HG03442 (cell line): ENCODE measurements at regions not wholly inside any gene's neighbourhood (a gene's known extent, or its start where the extent isn't known, plus 50 kb on each side); places are given as distances from the start of the nearest gene placed in this dataset.
"Not testable (repeated sequence)": the region's sequence is repeated elsewhere in the genome, so short reads cannot be mapped to it uniquely, and the experiment has no call there.

Experiments used
- ATAC-seq: cut with Tn5 transposase; IDR thresholded peaks from one replicate; pipeline ENCODE4 v1.9.1; 2021; ENCODE audit warnings: mild to moderate bottlenecking, moderate library complexity; ENCODE audit not compliant: unreplicated experiment

DNA sequence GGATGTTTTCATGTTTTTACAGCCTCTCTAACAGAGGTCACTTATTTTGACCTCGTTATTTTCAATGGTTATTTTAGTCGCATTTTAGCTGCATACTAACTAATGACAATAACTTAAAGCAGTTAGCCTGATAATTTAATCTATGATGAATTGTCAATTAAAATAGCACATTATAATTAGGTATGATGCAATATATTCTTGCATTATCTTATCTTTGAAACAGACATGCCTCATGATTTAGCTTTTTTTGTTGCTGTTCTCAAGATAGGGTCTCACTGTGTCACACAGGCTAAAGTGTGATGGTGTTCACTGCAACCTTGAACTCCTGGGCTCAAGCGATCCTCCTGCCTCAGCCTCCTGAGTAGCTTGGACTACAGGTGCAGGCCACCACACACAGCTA, 126.4 kb downstream of the KBTBD2 start:
- ATAC-seq = no peak

DNA sequence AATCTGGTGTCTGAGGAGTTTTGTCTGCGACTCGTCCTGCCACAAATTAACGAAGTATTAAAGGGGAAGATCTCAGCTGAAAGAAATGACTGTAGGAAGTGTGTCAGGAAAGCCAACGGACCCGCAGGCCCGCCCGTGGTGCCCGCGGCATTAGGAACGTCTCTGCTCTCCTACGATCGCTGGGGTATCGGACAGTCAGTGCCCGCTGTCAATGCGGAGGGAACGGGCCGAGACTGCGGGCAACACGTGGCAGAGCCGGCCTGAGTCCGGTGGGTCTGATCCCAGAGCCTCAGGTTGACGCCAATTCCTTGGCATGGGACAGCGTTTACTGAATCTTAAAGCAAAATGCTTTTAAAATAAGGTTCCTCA, 128.7 kb downstream of the KBTBD2 start:
- no peak for ATAC-seq

DNA sequence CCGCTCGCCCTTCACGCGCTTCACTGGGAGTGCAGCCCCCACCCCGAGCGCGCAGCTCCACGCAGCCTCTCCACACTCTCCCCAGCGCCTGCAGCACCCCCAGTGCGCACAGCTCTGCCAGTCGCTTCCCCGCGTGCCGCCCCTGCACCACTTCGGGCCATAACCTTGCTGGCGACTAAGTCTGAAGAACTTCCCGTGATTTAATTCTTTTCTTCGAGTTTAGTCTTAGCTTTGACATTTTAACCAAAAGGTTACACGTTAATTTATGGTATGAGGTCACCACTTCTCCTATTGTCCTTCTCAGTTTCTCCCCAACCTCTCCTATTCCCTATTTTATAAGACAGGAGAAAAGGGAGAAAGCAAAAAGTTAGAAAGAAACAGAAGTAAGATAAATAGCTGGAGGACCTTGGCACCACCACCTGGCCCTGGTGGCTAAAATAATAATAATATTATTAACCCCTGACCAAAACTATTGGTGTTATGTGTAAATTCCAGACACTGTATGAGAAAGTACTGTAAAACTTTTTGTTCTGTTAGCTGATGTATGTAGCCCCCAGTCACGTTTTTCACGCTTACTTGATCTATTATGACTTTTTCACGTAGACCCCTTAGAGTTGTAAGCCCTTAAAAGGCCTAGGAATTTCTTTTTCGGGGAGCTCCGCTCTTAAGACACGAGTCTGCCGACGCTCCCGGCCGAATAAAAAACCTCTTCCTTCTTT, 129.2 kb downstream of the KBTBD2 start:
- not testable (repeated sequence) for ATAC-seq

DNA sequence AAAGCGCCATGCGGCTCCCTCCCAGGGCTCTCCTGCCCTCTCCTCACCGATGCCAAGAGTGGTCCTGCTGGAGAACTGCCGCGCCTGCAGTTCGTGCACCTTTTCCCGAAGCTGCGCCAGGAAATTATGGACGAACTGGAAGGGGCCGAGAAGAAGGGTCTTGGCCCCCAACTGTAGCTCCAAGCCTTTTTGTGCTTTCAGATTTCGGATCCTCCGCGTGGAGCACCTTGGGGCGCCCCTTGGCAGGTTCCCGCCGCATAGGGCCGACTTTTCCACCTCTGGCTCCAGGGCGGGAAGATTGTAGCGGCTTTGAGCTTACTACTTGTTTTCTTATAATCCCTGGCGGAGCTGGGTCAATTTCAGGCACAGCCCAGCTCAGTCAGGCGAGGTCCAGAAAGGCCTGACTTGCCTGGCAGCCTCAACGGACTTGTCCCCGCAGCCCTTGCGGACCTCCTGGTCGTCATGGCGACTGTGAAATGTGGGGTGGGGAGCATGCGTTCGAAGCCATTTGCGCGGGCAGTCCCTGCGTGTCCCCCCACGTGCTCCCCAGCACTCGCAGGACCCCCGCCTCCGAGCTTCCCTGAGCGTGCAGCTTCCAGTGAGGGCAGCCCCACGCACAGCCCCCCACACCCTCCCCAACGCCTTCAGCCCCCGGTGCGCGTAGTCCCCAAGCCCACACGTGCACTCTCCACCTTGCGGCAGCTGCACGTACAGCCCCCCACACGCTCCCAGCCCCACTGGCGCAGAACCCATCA, 129.9 kb downstream of the KBTBD2 start:
- ATAC-seq = no peak

DNA sequence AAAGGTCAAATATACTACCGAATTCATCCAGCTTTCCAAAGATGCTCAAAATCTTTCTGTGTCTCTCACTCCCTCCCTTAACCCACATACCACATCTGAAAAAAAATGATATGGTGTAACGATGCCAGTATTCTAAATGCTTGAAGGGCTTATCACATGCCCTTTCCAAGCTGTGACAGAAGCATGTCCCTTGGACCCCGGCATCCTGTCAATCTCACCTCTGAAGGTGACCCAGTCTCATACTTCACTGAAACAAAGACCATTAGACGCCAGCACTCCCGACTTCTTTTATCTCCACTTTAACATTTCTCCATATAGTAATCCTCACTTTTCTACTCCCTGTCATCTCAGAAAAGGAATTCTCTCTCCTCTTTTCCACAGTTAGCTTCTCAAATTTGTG, 130.8 kb downstream of the KBTBD2 start:
- not testable (repeated sequence) for ATAC-seq

DNA sequence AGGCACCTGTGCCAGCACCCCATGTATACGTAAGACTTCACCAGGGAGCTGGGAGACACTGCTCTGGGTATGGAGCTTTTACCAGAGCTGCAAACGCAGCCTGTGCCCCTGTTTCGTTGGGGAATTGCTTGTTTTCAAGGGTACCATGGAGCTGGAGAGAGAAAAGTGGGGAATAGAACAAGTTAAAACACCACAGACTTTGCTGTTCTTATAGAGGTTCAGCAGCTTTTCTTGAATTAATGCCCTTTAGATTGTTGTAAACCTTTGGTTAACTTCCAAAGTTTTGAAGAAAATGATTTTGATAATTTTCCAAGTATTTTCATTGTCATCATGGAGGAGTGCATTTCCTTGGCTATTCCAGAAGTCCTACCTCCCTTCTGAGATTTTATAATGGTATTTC, 131.7 kb downstream of the KBTBD2 start:
- ATAC-seq = not testable (repeated sequence)

DNA sequence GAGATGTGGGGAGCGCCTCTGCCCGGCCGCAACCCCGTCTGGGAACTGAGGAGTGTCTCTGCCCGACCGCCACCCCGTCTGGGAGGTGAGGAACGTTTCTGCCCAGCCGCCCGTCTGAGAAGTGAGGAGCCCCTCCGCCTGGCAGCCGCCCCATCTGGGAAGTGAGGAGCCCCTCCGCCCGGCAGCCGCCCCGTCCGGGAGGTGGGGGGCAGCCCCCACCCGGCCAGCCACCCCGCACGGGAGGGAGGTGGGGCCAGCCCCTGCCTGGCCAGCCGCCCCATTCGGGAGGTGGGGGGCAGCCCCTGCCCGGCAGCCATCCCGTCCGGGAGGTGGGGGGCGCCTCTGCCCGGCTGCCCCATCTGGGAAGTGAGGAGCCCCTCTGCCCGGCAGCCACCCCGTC, 137.7 kb downstream of the KBTBD2 start:
- not testable (repeated sequence) for ATAC-seq

DNA sequence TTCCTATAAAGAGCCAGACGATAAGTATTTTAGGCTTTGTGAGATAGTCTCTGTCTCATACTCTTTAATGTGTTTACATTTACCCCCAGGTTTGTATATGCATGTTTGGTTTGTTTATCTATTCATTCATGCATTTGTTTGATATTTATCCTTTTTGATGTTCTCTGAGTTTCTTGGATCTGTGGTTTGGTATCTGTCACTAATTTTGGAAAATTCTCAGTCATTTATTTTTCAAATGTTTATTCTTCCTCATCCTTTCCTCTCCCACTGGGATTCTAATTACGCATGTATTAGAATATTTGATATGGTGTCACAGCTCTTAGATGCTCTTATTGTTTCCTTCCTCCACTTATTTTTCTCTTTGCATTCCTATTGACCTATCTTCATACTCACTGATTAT, 143.2 kb downstream of the KBTBD2 start:
- not testable (repeated sequence) for ATAC-seq

DNA sequence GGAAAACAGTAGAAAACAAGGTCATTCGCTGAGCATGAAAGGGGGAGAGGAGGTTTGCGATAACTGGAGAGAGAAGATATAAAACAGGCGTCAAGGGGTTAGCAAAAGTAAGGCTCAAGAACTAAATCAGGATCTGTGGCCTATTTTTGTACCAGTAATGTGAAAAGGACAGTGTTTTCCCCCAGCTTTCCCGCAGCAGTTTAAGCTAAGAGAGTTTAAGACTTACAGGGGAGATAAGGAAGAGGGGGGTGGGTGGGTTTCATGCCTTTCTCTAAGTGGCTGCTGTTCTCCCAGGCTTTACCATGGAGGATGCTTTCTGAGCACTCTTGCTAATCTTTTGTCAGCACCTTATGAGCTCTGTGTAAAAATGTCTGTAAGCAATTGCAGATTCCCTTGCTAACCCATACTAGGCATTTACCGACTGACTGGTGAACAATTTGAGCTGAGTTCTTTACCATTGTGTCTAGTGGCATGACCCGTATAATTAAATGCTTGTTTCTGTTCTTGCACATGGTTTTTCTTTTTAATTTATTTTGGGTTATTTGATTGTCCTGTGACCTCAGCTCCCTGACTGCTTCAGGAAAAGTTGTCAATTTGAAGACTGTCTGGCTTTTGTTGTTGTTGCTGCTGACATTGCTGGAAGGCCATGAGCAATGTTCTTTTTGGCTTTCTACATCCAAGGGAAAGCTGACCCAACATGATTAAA, 144.0 kb downstream of the KBTBD2 start:
- ATAC-seq = not testable (repeated sequence)

DNA sequence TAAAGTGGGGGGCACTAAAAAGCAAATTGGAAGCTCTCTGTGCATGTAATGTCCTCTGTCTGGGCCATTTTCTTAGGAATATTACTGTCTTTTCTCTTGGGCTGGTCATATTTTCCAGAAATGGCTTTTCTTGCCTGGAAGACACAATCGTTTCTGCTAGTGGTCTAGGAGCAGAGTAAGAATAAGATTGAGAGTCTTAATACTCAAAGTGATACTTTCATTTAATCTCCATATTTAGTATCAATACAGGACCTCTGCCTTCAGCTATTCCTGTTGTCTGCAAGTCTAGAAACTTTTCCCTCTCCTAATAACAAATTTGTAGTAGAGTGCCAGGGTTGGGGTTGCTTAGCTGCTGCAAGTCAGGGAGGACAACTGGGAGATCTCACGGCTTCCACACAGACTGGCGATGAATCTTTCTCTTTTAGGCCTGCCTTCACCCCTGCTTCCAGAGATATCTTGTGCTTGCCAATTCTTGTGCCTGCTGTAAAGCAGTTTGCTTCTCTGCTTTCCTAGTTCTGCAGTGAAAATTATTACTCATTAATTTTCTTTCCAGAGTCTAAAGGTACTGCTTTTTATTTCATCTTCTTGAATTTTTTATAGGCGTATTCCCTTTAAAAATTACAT, 149.6 kb downstream of the KBTBD2 start:
- not testable (repeated sequence) for ATAC-seq

DNA sequence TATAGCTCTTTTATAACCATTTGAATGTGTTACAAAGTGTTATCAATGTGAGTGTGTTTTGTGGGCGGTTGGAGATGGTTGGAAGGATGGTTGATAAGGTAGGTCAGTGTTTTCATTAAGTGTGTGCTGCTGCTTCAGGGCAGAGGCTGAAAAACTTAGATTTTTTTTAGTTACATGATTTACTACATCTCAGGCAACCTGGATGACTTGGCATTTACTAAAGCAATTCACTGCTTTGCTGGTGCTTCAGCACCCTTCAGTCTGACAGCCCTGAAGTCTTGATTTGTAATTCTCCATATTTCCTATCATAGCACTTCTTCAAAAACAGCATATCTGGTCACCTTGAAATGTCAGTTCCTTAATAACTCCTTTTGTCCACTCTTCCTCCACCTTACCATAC, 151.8 kb downstream of the KBTBD2 start:
- not testable (repeated sequence) for ATAC-seq

DNA sequence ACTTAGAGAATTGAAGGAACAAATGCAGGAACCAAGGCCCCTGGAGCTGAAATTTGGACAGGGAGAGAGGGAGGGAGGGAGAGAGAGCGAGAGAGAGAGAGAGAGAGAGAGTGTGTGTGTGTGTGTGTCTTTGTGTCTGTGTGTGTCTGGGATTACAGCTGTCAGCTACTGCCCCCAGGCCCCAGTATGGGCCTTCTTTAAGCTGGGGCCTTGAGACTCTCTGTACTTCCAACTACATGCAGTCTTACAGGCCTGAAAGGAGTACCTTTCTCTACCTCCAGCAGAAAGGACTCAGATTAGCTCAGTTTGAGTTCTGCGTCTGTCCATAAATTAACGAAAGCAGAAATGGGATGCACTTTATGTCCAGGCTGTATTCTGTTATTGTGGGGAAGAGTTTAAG, 153.2 kb downstream of the KBTBD2 start:
- not testable (repeated sequence) for ATAC-seq

DNA sequence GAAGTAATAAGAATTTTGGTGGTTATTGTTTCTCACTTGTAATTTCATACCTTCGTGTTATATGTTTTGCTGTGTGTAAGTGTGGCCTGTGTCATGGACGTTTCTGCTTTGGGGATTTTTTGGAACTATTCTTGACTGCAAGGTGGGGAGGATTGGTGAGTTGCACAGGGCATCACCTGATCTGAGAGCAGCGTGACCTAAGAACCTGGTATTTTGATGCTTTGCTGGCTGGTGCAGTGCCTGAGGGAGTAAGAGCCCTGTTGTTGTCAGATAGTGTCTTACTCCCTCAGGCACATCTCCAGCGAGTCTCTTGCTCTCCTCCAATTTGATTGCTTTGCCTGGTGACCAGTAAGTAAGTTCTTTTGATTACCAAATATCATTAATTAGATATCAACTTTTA, 158.8 kb downstream of the KBTBD2 start:
- ATAC-seq = not testable (repeated sequence)

DNA sequence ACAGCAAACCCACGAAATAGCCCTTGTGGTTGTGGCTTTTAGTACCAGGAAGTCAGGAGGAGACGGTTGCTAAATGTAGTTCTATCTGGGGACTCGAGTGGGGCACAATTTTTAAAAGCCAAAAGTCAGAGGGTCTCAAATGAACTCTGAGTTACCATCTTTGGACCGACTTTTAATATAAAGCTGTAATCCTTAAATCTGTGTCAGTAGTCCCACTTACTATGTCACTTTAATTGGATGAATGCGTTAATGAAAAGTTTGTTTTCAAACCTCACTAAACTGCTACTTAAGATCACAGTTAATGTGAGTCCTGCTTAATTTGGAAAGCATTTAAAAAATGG, 162.3 kb downstream of the KBTBD2 start:
- ATAC-seq = not testable (repeated sequence)

DNA sequence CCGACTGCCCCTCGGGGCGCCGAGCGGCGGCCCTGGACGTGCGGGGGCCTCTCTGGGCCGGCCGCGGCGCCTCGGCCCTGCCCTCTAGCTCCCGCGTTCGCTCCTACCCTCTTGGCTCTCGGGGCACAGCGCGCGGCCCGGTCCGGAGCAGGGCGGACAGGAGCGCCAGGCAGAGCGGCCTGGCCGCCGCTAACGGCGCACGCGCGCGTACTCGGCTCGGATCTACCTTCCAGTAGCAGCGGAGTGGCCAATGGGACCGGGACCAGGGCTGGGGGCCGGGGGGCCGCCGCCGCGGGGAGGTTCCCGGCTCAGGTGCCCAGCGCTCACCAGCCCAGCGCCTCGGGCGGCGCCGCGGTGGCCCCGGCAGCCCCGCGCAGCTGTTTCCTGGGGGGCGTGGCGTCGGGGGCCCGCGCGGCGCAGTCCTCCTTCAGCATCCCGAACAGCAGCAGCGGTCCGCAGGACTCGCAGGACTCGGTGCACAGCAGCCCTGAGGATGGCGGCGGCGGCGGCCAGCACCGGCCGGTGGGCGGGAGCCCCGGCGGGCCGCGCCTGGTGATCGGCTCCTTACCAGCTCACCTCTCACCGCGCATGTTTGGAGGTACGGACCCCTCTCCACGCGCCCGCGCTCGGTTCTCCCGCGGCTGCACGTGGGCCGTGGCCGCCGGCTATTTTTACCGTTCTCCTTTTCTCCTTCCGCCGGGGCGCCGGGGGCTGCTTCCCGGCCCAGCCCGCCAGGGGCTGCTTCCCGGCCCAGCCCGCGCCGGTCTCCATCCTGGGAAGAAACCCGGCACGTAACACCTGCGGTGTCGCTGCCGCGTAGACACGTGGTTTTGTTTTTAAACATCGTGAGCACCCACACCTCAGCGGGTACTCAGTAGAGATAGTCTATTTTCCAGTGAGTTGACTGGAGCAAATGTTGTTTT, 162.9 kb downstream of the KBTBD2 start:
- peak; percentile 77 for ATAC-seq

DNA sequence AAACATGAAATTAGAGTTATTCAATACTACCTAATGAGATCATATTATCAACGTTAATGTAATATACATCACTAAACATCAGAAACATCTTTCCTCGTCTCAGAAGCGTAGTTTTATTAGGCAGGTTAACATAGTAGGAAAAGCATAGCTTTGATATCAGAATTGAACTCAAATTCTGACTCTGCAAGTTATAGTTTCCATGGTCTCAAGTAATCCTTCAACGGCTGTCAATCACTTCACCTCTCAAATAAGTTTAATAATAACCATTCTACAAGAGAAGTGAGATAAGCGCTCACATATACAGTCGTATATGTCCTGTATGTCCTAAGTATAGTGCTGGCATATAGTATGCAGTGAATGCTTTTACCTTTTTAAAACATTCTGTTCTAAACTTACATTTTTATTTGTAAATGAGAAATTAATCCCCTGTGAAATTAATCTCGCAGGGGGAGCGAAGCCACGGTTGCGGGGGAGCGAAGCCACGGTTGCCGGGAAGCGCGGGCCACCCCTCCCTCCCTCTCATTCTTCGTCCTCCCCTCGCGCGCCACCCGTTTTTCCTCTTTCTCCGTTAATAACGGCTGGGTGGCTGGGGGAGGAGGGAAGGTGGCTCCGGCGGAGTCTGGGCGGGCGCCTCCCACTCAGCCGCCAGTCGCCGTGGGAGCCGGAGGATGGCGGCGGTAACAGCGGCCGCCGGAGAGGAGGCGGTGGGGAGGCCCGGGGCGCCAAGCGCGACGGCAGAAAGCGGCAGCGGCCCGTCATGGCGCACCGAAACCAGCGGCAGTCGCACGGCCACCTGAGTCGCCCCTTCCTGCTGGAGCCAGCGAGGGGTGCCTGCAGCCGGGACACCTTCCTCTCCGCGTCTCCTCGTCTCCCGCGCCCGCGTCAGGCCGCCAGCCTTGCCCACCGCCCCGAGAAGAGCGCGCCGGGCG, 163.8 kb downstream of the KBTBD2 start:
- ATAC-seq = peak; percentile 38

DNA sequence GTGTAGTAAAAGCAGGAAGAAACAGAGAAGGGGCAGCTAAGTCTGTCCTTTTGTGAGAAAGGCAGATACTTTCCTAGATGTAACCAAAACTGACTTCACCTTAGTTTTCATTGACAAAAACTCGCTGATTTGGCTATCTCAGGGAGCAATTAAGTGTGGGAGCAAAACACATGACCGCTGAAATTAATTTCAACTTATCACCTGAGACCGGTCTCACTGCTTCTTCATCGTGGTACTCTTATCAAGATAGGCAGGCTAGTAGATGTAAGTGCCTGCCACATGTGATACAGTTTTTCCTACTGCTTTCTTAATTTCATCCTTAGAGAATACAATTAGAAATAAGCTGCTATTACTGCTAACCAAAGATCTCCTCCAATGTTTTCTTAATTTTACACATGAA, 168.7 kb downstream of the KBTBD2 start:
- not testable (repeated sequence) for ATAC-seq

DNA sequence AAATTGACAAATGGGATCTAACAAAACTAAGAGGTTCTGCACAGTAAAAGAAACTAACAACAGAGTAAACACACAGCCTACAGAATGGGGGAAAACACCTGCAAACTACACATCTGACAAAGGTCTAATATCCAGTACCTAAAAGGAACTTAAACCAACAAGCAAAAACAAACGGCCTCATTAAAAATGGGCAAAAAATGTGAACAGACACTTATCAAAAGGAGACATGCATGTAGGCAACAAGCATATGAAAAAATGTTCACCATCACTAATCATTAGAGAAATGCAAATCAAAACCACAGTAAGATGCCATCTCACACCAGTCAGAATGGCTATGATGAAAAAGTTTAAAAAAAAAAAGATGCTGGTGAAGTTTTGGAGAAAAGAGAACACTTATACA, 197.4 kb downstream of the KBTBD2 start:
- no peak for ATAC-seq
